Esophagus (tissue), 2 donors: ENCODE measurements at regions not wholly inside any gene's neighbourhood (a gene's known extent, or its start where the extent isn't known, plus 50 kb on each side); places are given as distances from the start of the nearest gene placed in this dataset.

Experiments used
- H3K27ac ChIP-seq, 2 donors: one replicate each; pipeline ENCODE4 v1.5.1; 2013; ENCODE audit warnings: low read depth in 2 of 2, mild to moderate bottlenecking in 2 of 2, inconsistent platforms in 1 of 2, low read length in 1 of 2, moderate library complexity in 1 of 2
- H3K27me3 ChIP-seq, 2 donors: one replicate each; pipeline ENCODE4 v1.6.1; 2013; ENCODE audit warnings: low read length in 2 of 2, control low read depth in 1 of 2, mild to moderate bottlenecking in 1 of 2; ENCODE audit not compliant: insufficient read depth in 2 of 2, control insufficient read depth in 1 of 2
- H3K36me3 ChIP-seq, 2 donors: one replicate each; pipeline ENCODE4 v1.6.1; 2013; ENCODE audit warnings: low read length in 1 of 2; ENCODE audit not compliant: control insufficient read depth in 2 of 2, insufficient read depth in 2 of 2
- H3K4me1 ChIP-seq, 2 donors: one replicate each; pipeline ENCODE4 v1.6.1; 2013; ENCODE audit warnings: low read length in 1 of 2; ENCODE audit not compliant: control insufficient read depth in 2 of 2, insufficient read depth in 2 of 2
- H3K4me3 ChIP-seq, 2 donors: one replicate each; pipeline ENCODE4 v1.5.1; 2013; ENCODE audit warnings: low read length in 2 of 2, mild to moderate bottlenecking in 2 of 2, low read depth in 1 of 2, moderate library complexity in 1 of 2
- H3K9me3 ChIP-seq, 2 donors: one replicate each; pipeline ENCODE4 v1.6.1; 2013; ENCODE audit warnings: mild to moderate bottlenecking in 2 of 2, low read depth in 1 of 2, low read length in 1 of 2, moderate library complexity in 1 of 2; ENCODE audit not compliant: control insufficient read depth in 2 of 2, insufficient read depth in 1 of 2
- WGBS, 2 donors: extraction: QIAGEN DNeasy Blood & Tissue Kit; methylation state at CpG; one replicate each; pipeline ENCODE4 v1.1.7; 2013; 5-methylcytosine and 5-hydroxymethylcytosine counted together
- donor health status: healthy with polysubstance abuse.
- donor health status: Bipolar disorder and iron deficiency.

DNA sequence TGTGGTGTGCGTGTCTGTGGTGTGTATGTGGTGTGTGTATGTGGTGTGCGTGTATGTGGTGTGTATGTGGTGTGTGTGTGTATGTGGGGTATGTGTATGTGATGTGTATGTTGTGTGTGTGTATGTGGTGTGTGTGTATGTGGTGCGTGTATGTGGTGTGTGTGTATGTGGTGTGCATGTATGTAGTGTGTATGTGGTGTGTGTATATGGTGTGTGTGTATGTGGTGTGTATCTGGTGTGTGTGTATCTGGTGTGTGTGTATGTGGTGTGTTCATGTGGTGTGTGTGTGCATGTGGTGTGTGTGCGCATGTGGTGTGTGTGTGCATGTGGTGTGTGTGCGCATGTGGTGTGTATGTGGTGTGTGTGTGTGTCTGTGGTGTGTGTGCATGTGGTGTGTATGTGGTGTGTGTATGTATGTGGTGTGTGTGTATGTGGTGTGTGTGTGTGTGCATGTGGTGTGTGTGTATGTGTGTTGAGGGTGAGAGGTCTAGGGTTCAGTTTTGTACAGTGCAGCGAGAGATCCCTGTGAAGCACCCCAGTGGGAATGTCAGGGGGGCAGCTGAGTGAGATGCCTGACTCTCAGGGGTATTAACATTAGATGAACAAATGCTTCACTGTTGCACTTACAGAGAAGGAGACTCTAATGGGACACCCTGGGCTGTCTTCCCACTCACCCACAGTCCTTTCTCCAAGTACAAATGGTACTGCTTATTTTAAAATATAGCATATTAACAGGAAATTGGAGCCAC is 61.3 kb upstream of the MEDAG start:
- Histone ChIP-seq H3K27me3 (no peaks in the 10 kb centered on the region), H3K27ac (no peak overlapping the region), H3K4me3 (no peak overlapping the region), H3K36me3 (no peaks in the 10 kb centered on the region), H3K4me1 (peaks cover 0 to 7% of the 10 kb centered on the region in 2 donors), H3K9me3 (peaks cover 0 to 2% of the 10 kb centered on the region in 2 donors)
- 96 to 97% methylated on average over 6 of the region's 6 CpGs for WGBS, 2 donors

DNA sequence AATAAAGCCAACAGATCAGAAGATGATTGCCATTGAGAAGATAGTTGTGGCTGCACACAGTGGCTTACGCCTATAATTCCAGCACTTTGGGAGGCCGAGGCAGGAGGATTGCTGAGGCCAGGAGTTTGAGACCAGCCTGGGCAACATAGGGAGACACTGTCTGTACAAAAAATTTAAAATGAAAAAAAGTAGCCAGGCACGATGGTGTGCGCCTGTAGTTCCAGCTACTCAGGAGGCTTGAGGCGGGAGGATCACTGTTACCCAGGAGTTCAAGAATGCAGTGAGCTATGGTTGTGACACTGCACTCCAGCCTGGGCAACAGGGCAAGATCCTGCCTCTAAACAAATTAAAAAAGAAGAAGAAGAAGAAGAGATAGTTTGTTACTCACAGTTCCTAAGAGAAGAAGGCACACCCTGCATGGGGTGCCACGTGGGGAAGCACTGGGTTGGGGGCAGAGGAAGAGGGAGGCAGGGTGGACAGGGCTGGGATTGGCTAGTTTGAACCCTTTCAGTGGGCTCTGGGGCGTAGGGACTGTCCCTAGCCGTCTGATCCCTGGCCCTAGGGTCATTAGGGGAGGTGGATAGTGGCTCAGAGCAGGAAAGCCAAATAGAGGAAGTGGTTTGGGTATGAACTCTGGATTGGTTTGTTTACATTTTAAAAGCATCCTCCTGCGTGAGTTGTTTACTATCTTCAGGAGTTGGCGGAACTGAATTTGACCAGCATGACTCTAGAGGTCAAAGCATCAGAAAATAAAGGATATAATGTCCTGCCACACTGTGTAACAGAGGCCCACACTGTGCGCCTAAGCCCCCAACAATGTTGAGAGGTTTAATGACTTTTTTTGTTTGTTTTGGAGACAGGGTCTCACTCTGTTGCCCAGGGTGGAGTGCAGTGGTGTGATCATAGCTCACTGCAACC is 60.5 kb upstream of the MEDAG start:
- Histone ChIP-seq H3K4me3 (no peak overlapping the region), H3K4me1 (peaks cover 0 to 7% of the 10 kb centered on the region in 2 donors), H3K27me3 (no peaks in the 10 kb centered on the region), H3K9me3 (peaks cover 0 to 2% of the 10 kb centered on the region in 2 donors), H3K36me3 (no peaks in the 10 kb centered on the region), H3K27ac (no peak overlapping the region)
- 70 to 74% methylated on average over 11 of the region's 11 CpGs for WGBS, 2 donors

DNA sequence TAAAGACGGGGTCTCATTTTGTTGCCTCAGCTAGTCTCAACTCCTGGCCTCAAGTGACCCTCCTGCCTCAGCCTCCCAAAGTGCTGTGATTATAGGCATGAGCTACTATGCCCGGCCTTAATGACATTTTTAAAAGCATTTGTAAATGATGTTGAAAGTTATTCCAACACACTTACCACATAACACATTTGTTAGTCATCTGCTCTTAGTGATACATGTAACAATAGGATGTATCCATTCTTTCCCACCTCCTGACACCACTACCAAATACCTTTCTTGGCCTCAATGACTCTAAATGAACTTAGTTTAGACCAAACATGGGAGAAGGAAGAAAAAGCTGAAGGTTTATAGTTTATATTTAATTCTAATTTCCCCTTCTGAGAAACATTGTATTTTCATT is 59.8 kb upstream of the MEDAG start:
- Histone ChIP-seq H3K9me3 (peaks cover 0 to 2% of the 10 kb centered on the region in 2 donors), H3K27ac (no peak overlapping the region), H3K27me3 (no peaks in the 10 kb centered on the region), H3K4me3 (no peak overlapping the region), H3K4me1 (peaks cover 0 to 7% of the 10 kb centered on the region in 2 donors), H3K36me3 (no peaks in the 10 kb centered on the region)
- 71 to 72% methylated on average over 2 of the region's 2 CpGs for WGBS, 2 donors

DNA sequence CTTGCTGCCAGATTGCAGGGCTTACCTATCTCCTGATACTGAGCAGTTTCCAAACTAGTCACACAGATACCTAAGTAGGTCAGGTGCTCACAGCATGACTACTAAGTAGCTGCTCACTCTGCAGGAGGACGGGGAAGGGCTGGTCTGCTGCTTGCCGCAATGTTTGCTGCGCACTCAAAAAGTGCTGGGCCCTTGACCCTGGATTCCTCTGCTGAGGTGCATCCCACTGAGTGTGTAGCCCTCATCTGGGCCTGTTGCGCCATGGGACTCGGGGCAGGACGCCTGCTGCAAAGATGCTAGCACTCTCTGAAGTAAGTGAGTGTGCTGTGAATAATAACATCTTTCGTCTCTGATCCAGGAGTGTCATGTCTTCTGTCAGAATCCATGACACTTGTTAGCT is 59.2 kb upstream of the MEDAG start:
- Histone ChIP-seq H3K4me3 (no peak overlapping the region), H3K27ac (no peak overlapping the region), H3K36me3 (no peaks in the 10 kb centered on the region), H3K9me3 (peaks cover 0 to 2% of the 10 kb centered on the region in 2 donors), H3K4me1 (peaks cover 0 to 7% of the 10 kb centered on the region in 2 donors), H3K27me3 (no peaks in the 10 kb centered on the region)
- 93 to 94% methylated on average over 7 of the region's 7 CpGs for WGBS, 2 donors

DNA sequence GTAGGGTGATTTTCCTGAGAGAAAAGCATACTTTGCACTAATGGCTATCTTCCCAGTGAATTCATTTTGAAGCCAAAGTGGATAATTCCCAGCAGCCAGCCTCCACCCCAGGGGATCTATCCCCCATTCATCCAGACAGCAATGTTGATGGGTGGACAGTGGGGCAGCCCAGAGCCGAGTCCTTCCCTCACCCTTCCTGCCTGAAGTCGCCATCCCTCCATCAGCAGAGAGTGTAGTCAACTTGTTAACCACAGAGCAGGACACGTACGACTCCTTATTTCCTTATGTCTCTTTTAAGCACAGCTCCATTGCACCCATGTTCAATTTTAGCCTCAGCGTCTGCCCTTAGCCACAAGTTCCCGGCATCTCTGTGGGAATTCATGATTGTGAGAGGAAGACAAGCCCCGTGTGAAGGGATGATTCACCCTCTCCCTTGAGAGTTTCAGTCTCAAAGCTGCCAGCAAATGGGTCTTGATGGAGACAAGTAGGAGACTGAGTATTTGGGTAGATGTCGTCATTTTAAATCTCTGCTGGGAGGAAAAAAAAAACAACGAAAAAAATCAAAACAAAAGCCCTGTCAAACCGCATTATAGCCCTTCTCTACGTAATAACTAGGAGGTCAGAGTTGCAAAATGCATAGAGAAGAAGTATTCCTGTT is 58.3 kb upstream of the MEDAG start:
- Histone ChIP-seq H3K9me3 (peaks cover 0 to 2% of the 10 kb centered on the region in 2 donors), H3K4me1 (peaks cover 0 to 7% of the 10 kb centered on the region in 2 donors), H3K4me3 (no peak overlapping the region), H3K27ac (no peak overlapping the region), H3K27me3 (no peaks in the 10 kb centered on the region), H3K36me3 (no peaks in the 10 kb centered on the region)
- WGBS, 2 donors = 42 to 45% methylated on average over 11 of the region's 11 CpGs

DNA sequence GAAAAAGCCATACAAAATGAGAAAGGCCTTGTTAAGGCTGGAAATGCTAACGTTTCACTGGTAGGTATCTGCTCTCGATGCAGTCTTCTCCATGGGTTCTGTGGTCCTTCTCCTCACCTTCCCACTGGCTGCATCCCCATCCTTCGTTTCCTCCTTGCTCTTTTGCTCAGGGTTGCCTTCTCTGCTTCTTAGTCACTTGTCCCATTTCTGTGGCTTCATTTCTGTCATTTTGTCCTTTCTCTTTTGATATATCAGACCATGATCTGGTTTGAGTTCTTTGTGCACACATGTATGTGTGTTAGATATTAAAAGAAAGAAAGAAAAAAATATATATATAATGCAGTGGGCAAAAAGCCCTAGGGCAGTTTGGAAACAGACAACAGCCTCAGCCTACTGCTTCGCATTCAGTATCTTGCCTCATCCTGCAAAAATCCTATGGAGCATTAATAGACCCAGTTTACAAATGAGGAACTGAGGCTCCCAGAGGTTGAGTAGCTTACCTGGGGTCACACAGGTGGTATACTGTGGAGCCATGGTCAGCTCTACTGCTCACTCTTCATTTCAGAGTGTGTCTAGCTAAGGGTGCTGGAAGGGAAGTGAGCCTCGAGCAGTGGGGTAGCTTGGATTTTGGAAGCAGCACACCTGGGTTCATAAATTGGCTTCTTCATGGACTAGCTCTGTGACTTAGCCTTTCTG is 57.6 kb upstream of the MEDAG start:
- no peaks in the 10 kb centered on the region for H3K36me3 ChIP-seq
- H3K4me3 ChIP-seq = no peak overlapping the region
- peaks cover 0 to 2% of the 10 kb centered on the region in 2 donors for H3K9me3 ChIP-seq
- no peaks in the 10 kb centered on the region for H3K27me3 ChIP-seq
- peaks cover 0 to 7% of the 10 kb centered on the region in 2 donors for H3K4me1 ChIP-seq
- 71 to 73% methylated on average over 5 of the region's 5 CpGs for WGBS, 2 donors
- H3K27ac ChIP-seq = peak overlapping the region in 1 of 2 donors; percentile 33

DNA sequence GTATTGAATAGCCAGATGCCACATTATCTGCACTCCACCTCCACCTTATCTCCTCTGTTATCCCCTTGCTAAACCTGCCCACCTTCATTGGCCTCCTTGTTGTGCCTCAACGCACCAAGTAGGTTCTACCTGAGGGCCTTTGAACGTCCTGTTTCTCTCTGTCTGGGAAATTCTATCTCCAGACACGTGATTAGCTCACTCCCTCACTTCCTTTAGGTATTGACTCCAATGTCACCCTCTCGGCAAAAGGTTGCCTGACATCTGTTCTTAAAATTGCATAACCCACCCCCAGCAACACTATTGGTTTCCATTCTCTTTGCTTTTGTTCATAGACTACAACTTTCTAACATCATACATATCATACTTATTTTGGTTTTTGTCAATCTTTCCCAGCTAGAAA is 56.5 kb upstream of the MEDAG start:
- 83 to 84% methylated on average over 4 of the region's 4 CpGs for WGBS, 2 donors

DNA sequence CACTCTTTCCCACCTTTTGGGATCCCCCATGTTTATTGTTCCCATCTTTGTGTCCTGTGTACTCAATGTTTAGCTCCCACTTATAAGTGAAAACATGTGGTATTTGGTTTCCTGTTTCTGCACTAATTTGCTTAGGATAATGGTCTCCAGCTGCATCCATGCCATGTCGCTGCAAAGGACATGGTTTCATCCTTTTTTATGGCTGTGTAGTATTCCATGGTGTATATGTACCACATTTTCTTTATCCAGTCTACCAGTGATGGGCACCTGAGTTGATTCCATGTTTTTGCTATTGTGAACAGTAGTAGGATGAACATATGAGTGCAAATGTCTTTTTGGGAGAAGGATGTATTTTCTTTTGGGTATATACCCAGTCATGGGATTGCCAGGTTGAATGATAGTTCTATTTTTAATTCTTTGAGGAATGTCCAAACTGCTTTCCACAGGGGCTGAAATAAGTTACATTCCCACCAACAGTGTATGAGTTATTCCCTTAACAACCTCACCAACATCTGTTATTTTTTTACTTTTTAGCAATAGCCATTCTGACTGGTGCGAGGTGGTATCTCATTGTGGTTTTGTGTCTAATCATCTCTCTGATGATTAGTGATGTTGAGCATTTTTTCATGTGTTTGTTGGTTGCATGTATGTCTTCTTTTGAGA is 55.7 kb upstream of the MEDAG start:
- Histone ChIP-seq H3K27ac (no peak overlapping the region), H3K4me1 (no peaks in the 10 kb centered on the region), H3K36me3 (no peaks in the 10 kb centered on the region), H3K4me3 (no peak overlapping the region), H3K9me3 (no peaks in the 10 kb centered on the region), H3K27me3 (no peaks in the 10 kb centered on the region)
- 85 to 88% methylated on average over 2 of the region's 2 CpGs for WGBS, 2 donors

More for the DNA sequence above, 56.5 kb upstream of the MEDAG start:
- Histone ChIP-seq H3K9me3 (no peaks in the 10 kb centered on the region), H3K4me1 (peaks cover 0 to 3% of the 10 kb centered on the region in 2 donors), H3K27ac (no peak overlapping the region), H3K4me3 (no peak overlapping the region), H3K36me3 (no peaks in the 10 kb centered on the region), H3K27me3 (no peaks in the 10 kb centered on the region)

DNA sequence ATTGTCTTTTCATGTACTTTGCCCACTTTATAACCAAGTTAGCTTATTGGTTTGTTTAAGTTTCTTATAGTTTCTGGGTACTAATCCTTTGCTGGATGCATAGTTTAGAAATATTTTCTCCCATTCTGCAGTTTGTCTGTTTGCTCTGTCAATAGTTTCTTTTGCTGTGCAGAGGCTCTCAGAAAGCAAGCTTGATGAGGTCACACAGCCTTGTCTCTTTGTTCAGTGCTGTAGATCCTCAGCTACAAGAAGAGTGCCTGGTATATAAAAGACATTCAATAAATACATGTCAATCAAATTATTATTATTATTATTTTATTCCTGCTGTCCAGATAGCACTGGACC is 55.2 kb upstream of the MEDAG start:
- Histone ChIP-seq H3K4me3 (no peak overlapping the region), H3K36me3 (no peaks in the 10 kb centered on the region), H3K27me3 (no peaks in the 10 kb centered on the region), H3K27ac (no peak overlapping the region), H3K9me3 (no peaks in the 10 kb centered on the region), H3K4me1 (no peaks in the 10 kb centered on the region)
